Breast epithelium (tissue), 3 donors: ENCODE measurements at regions not wholly inside any gene's neighbourhood (a gene's known extent, or its start where the extent isn't known, plus 50 kb on each side); places are given as distances from the start of the nearest gene placed in this dataset.

Source experiments
- CTCF ChIP-seq, 3 donors: fragments of 450-650 bp; IDR thresholded peaks; one replicate each; pipeline ENCODE4 v1.5.1; 2016 to 2017; ENCODE audit warnings: antibody characterized with exemption in 3 of 3, mild to moderate bottlenecking in 3 of 3, moderate library complexity in 3 of 3
- POLR2A ChIP-seq: fragments of 450-650 bp; IDR thresholded peaks from one replicate; pipeline ENCODE4 v1.6.1; 2016; ENCODE audit warnings: antibody characterized with exemption, mild to moderate bottlenecking, moderate library complexity

DNA sequence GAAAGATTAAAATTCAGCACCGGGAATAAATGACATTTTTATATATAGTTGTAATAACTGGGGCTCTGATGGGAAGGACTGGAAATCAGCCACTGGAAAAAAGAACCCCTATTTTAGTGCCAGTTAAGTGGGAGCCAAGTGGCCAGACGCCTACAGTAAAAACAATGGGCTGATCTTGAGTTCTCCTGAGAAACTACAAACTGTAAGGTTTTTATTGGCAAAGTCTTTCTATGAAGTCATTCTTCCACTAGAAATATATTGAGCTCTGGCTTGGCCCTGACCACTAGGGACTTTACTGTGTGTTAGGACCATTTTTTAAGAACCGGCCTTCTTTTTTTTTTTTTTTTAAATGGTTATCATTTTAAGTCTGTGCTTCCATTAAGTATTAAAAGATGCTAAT is 79.6 kb downstream of the ZNF22 start:
- no peak for TF ChIP-seq POLR2A
- TF ChIP-seq CTCF (IDR thresholded peaks at IDR 0.05): no peak
